Heart right ventricle (tissue), 16 donors: ENCODE measurements at regions not wholly inside any gene's neighbourhood (a gene's known extent, or its start where the extent isn't known, plus 50 kb on each side); places are given as distances from the start of the nearest gene placed in this dataset.
"Not testable (repeated sequence)": the region's sequence is repeated elsewhere in the genome, so short reads cannot be mapped to it uniquely, and the experiment has no call there.

ENCODE experiments used
- ATAC-seq, 8 donors: fragments of 200-7000 bp; cut with Tn5 transposase; one replicate each; pipeline ENCODE4 v1.9.1; 2020; ENCODE audit warnings: mild to moderate bottlenecking in 8 of 8, moderate library complexity in 8 of 8, moderate number of reproducible peaks in 1 of 8
- DNase-seq, 2 donors: peaks; one replicate each; pipeline ENCODE4 v3.0.0-alpha.2; 2020
- H3K27ac ChIP-seq, 10 donors: fragments of 200-600 bp; sonication (generic) in 2 of 10; one replicate each; pipeline versions ENCODE4 v1.5.0 to v1.8.0; 2020 to 2022; ENCODE audit warnings: mild to moderate bottlenecking in 3 of 10
- H3K27me3 ChIP-seq, 7 donors: fragments of 200-600 bp; one replicate each; pipeline ENCODE4 v1.8.0; 2021 to 2022; ENCODE audit warnings: mild to moderate bottlenecking in 2 of 7
- H3K36me3 ChIP-seq, 9 donors: fragments of 200-600 bp; sonication (generic) in 1 of 9; one replicate each; pipeline versions ENCODE4 v1.5.0 to v1.8.0; 2020 to 2022; ENCODE audit warnings: mild to moderate bottlenecking in 2 of 9
- H3K4me1 ChIP-seq, 9 donors: fragments of 200-600 bp; sonication (generic) in 1 of 9; one replicate each; pipeline versions ENCODE4 v1.5.0 to v1.8.0; 2020 to 2022; ENCODE audit warnings: mild to moderate bottlenecking in 4 of 9
- H3K4me3 ChIP-seq, 10 donors: fragments of 200-600 bp; sonication (generic) in 2 of 10; one replicate each; pipeline versions ENCODE4 v1.5.0 to v1.8.0; 2020 to 2022; ENCODE audit warnings: mild to moderate bottlenecking in 7 of 10, moderate library complexity in 2 of 10
- H3K9me3 ChIP-seq, 11 donors: fragments of 200-600 bp in 10 of 11; sonication (generic) in 2 of 11; one replicate each; pipeline versions ENCODE4 v1.5.0 to v1.8.0; 2013 to 2022; ENCODE audit warnings: mild to moderate bottlenecking in 2 of 11, control low read depth in 1 of 11, moderate library complexity in 1 of 11
- WGBS, 2 donors: extraction: QIAGEN DNeasy Blood & Tissue Kit; methylation state at CpG; one replicate each; pipeline ENCODE4 v1.1.7; 2013; ENCODE audit warnings: inconsistent platforms in 1 of 2; 5-methylcytosine and 5-hydroxymethylcytosine counted together
- intact Hi-C, 10 donors: fragments of 100-400 bp; cut with DNase I; formaldehyde crosslinking; loops; one replicate each; pipeline versions ENCODE4 v1.11.1 to v1.14.2; 2022
- TF ChIP-seq, protein P1 (sequence below), 9 donors: fragments of 200-600 bp; sonication (generic) in 2 of 9; IDR thresholded peaks; one replicate each; pipeline versions ENCODE4 v1.5.0 to v1.8.0; 2021 to 2022; ENCODE audit warnings: antibody characterized with exemption in 9 of 9, mild to moderate bottlenecking in 5 of 9, moderate library complexity in 1 of 9
- donor health status: Arrhythmogenic right ventricular cardiomyopathy.
- donor health status: ischemic (EF 13 %, LVEDD 7.1; RV severe dilation, severe dysfunction).
- donor health status: healthy with polysubstance abuse.
- donor health status: DM: no; HTN: yes; CAD: no.
- donor health status: DM: no; HTN: no; CAD: no.
- donor health status: ischemic (EF 25% LVEDD 6.9; RV normal size, moderate dysfunction).
- donor health status: ischemic (EF 25% LVEDD 5.7; RV mildly dilated, moderate dysfunction).
- donor health status: healthy.
- donor health status: DM: yes; HTN: yes; CAD: no.
- donor health status: Ischemic cardiomyopathy.
- donor health status: ischemic (EF 35%, LVEDD 5.7; RV mildly dilated, moderate dysfunction).
- donor health status: nonischemic (EF 11% LVEDD 7.7; RV severe dilation, severe dysfunction).
- donor health status: DM: yes; HTN: yes; CAD: no.
- donor health status: PGD.
- donor health status: ischemic (EF 29% LVEDD 5.4; RV normal size, mild dysfunction).
- donor health status: nonischemic (EF 23%, LVEDD 6.1; RV moderate dilation, normal function).

- DNase-seq (no peak), ATAC-seq (no peak)
- no peaks in the 10 kb centered on the region for H3K36me3 ChIP-seq
- WGBS, 2 donors: 86 to 87% methylated on average over 3 of the region's 3 CpGs
- TF ChIP-seq, protein P1, sequence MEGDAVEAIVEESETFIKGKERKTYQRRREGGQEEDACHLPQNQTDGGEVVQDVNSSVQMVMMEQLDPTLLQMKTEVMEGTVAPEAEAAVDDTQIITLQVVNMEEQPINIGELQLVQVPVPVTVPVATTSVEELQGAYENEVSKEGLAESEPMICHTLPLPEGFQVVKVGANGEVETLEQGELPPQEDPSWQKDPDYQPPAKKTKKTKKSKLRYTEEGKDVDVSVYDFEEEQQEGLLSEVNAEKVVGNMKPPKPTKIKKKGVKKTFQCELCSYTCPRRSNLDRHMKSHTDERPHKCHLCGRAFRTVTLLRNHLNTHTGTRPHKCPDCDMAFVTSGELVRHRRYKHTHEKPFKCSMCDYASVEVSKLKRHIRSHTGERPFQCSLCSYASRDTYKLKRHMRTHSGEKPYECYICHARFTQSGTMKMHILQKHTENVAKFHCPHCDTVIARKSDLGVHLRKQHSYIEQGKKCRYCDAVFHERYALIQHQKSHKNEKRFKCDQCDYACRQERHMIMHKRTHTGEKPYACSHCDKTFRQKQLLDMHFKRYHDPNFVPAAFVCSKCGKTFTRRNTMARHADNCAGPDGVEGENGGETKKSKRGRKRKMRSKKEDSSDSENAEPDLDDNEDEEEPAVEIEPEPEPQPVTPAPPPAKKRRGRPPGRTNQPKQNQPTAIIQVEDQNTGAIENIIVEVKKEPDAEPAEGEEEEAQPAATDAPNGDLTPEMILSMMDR (IDR thresholded peaks at IDR 0.05): no peak
- peaks cover 0 to 44% (median 17%) of the 10 kb centered on the region in 11 donors for H3K9me3 ChIP-seq
- no peaks in the 10 kb centered on the region for H3K27me3 ChIP-seq
- H3K4me1 ChIP-seq: no peaks in the 10 kb centered on the region
- H3K4me3 ChIP-seq: no peak overlapping the region
- no peak overlapping the region for H3K27ac ChIP-seq
- intact Hi-C loops: no loop called here
These were observed 155.5 kb upstream of the SLC24A3 start for GRCh38 chr20:19056909-19057308.

GRCh38 chr20:19064788-19065187 lies 147.7 kb upstream of the SLC24A3 start:
- H3K4me3 ChIP-seq, H3K27me3 ChIP-seq, DNase-seq, H3K27ac ChIP-seq, H3K4me1 ChIP-seq, H3K36me3 ChIP-seq, intact Hi-C loops, ATAC-seq: not testable (repeated sequence)
- H3K9me3 ChIP-seq: peaks cover 0 to 77% (median 23%) of the 10 kb centered on the region in 11 donors
- 83 to 91% methylated on average over 4 of the region's 4 CpGs for WGBS, 2 donors

GRCh38 chr20:19067986-19068385 lies 144.5 kb upstream of the SLC24A3 start:
- no peaks in the 10 kb centered on the region for H3K4me1 ChIP-seq
- H3K27ac ChIP-seq: no peak overlapping the region
- H3K4me3 ChIP-seq: no peak overlapping the region
- H3K9me3 ChIP-seq: peaks cover 0 to 45% (median 3%) of the 10 kb centered on the region in 11 donors
- no peaks in the 10 kb centered on the region for H3K36me3 ChIP-seq
- 37 to 83% methylated on average over 1 of the region's 1 CpG for WGBS, 2 donors
- DNase-seq (no peak), ATAC-seq (no peak)
- intact Hi-C loops: no loop called here
- no peaks in the 10 kb centered on the region for H3K27me3 ChIP-seq
- TF ChIP-seq, protein P1 (IDR thresholded peaks at IDR 0.05): no peak

DNA sequence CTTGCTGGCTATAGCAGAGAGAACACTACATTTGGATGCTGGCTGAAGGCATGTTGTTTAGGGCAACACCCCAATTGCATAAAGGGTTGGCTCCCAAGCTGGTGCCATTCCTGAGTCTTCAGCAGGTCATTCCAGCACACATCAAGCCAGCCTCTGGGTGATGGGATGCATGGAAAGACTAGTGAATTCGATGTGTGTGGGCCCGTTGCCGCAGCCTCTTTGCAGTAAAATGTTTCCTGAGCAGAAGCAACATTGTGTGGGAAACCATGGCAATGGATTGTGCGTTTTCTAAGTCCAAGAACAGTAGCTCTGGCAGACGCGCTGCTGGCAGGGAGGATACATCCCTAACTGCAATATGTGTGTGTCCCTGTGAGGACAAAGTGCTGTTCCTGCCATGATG lies 142.4 kb upstream of the SLC24A3 start:
- no peak for DNase-seq
- ATAC-seq: no peak
- no peaks in the 10 kb centered on the region for H3K27me3 ChIP-seq
- no peak overlapping the region for H3K4me3 ChIP-seq
- intact Hi-C loops: no loop called here
- no peak overlapping the region for H3K27ac ChIP-seq
- H3K36me3 ChIP-seq: no peaks in the 10 kb centered on the region
- TF ChIP-seq, protein P1 (IDR thresholded peaks at IDR 0.05): no peak
- H3K9me3 ChIP-seq: peaks cover 0 to 25% (median 0%) of the 10 kb centered on the region in 11 donors
- 88 to 93% methylated on average over 6 of the region's 6 CpGs for whole genome bisulfite sequencing, 2 donors
- peaks cover 0 to 5% (median 0%) of the 10 kb centered on the region in 9 donors for H3K4me1 ChIP-seq

- H3K4me3 ChIP-seq: no peak overlapping the region
- no peaks in the 10 kb centered on the region for H3K27me3 ChIP-seq
- H3K9me3 ChIP-seq: peaks cover 0 to 16% (median 0%) of the 10 kb centered on the region in 11 donors
- no peak for DNase-seq
- no peaks in the 10 kb centered on the region for H3K36me3 ChIP-seq
- TF ChIP-seq, protein P1 (IDR thresholded peaks at IDR 0.05): no peak
- ATAC-seq: no peak
- 67 to 78% methylated on average over 3 of the region's 3 CpGs for WGBS, 2 donors
- H3K4me1 ChIP-seq: peaks cover 0 to 8% (median 0%) of the 10 kb centered on the region in 9 donors
- no peak overlapping the region for H3K27ac ChIP-seq
- intact Hi-C loops: no loop called here
These were observed 141.6 kb upstream of the SLC24A3 start for GRCh38 chr20:19070681-19071445.
